Ectodermal cell (in vitro differentiated cells): ENCODE measurements at regions not wholly inside any gene's neighbourhood (a gene's known extent, or its start where the extent isn't known, plus 50 kb on each side); places are given as distances from the start of the nearest gene placed in this dataset.

Experiments used
- H3K27ac ChIP-seq: 2 replicates; pipeline ENCODE4 v1.7.0; 2013; ENCODE audit warnings: mild to moderate bottlenecking, low read depth, low read length; ENCODE audit not compliant: insufficient read depth, poor library complexity, severe bottlenecking
- H3K27me3 ChIP-seq: 2 replicates; pipeline ENCODE4 v1.7.0; 2013; ENCODE audit warnings: mild to moderate bottlenecking, low read length; ENCODE audit not compliant: insufficient read depth, control insufficient read depth, poor library complexity, severe bottlenecking
- H3K36me3 ChIP-seq: one replicate; pipeline ENCODE4 v1.7.0; 2013; ENCODE audit warnings: low read length; ENCODE audit not compliant: control insufficient read depth, insufficient read depth
- H3K4me1 ChIP-seq: one replicate; pipeline ENCODE4 v1.7.0; 2013; ENCODE audit warnings: low read length; ENCODE audit not compliant: control insufficient read depth, insufficient read depth
- H3K4me3 ChIP-seq: 2 replicates; pipeline ENCODE4 v1.7.0; 2013; ENCODE audit warnings: low read depth, low read length, control low read depth; ENCODE audit not compliant: insufficient read depth
- H3K9me3 ChIP-seq: 2 replicates; pipeline ENCODE4 v1.7.0; 2013; ENCODE audit warnings: mild to moderate bottlenecking, low read length, moderate library complexity; ENCODE audit not compliant: control insufficient read depth
- WGBS, 2 experiments: methylation state at CpG; one replicate each; pipeline ENCODE4 v1.1.7; 2013; ENCODE audit warnings: missing lambda C conversion rate in 2 of 2; 5-methylcytosine and 5-hydroxymethylcytosine counted together

DNA sequence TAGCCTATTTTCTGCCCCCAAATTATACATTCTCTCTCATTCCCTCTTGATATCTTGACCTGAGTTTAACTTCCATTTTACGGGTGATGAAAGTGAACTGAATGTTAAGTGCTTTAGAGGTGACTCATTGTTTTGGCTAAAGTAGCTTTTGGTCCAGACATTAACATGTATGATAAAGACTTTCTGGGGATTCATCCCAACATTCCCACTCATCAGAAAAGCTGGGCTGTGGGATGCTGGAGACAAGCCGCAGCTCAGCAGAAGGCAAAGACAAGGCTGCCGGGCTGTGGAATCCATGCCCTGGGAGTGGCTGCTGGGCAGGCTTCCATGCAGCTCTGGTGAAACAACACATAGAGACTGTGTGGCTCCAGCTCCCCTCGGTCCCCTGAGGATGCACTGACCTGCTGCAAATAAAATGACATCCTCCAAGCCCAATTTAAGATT is 89.9 kb upstream of the SYNDIG1 start:
- Histone ChIP-seq H3K4me3 (no peak overlapping the region), H3K27ac (no peak overlapping the region), H3K4me1 (no peaks in the 10 kb centered on the region), H3K36me3 (no peaks in the 10 kb centered on the region), H3K9me3 (no peaks in the 10 kb centered on the region), H3K27me3 (no peaks in the 10 kb centered on the region)
- 88% methylated on average over 3 to 4 of the region's 4 CpGs for WGBS, 2 experiments

DNA sequence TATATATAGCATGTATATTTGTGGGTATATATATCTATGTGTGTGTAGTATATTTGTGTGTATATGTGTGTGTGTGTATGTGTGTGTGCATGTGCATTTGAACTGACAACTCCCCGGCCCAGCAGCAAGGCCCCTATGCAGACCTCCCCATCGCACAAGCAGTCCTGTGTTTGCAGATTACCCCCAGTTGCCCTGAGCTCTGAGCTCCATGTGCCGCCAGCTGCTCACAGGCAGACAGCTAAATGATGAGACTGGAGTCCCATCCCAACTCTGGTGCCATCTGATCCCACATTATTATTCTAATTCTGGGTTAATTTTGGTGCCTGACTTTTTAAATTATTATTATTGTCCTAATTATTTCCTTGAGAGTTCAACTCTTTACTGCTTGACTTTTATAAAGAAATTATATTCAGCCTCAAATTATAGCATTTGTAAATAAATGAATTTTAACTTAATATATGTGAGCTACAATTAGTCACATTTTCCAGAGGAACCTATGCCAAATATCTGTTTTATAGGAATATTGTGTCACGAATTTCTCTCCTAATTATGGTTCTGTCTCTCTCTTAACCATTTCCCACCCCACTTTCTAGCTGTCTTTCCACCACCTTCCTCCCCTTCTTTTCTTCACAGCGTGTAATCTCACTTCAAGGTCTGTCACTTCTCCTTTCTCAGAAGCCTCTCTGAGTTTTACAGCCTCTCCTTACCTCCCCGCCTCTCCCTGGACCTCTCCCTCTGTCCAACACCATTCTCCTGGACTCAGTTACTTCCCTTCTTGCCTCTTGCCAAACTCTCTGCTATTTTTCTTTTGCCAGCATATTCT is 90.6 kb upstream of the SYNDIG1 start:
- H3K36me3 ChIP-seq: no peaks in the 10 kb centered on the region
- H3K9me3 ChIP-seq: no peaks in the 10 kb centered on the region
- no peak overlapping the region for H3K4me3 ChIP-seq
- no peaks in the 10 kb centered on the region for H3K4me1 ChIP-seq
- H3K27ac ChIP-seq: no peak overlapping the region
- 75 to 80% methylated on average over 6 of the region's 6 CpGs for WGBS, 2 experiments
- H3K27me3 ChIP-seq: no peaks in the 10 kb centered on the region

DNA sequence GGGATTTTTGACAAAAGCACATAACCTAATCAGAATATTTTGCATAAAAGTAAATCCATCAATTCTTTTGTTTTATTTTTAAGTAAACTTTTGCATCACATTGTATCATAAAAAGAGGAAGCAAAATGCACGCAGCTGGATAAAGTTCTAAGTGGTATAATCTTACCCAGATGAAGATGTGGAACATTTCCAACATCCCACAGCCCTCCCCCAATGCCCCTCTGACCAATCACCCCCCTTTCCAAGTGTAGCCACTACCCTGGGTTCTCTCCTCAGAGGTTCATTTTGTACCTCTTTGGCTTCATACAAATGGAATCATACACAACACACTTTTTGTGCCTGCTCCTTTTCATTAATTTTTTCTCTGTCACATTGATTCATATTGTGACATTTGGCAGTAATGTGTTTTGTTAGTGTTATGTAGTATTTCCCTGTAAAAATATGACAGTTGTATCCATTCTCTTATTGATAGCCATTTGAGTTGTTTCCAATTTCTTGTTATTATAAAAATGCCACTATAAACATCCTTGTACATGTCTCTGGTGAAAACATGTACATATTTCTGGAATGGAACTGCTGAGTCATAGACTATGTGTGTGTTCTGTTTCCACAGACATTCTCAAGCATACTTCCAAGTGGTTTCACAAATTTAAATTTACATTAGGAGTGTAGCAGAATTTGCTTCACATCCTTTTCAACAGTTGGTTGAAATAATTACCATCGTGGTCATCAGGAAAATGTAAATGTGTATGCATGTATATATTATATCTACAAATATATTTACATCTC is 92.9 kb upstream of the SYNDIG1 start:
- H3K27ac ChIP-seq: no peak overlapping the region

DNA sequence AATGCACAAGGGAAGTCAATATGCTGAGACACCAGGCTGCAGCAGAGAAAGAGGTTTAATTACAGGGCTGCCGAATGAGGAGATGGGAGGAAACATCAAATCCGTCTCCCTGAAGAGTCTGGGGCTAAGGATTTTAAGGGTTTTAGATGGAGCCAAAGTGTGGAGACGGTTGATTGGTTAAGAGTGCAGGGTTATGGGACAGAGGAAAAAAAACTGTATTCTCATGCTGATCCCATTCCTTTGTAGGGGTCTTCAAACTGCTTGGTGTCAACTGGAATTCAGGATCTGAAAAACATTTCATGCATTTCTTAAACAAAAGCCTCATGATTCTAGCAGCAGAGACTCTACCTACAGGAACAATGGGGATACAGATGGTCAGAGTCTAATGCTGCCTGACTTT is 96.1 kb upstream of the SYNDIG1 start:
- Histone ChIP-seq H3K9me3 (no peaks in the 10 kb centered on the region), H3K4me3 (no peak overlapping the region), H3K36me3 (no peaks in the 10 kb centered on the region), H3K4me1 (peaks cover 7% of the 10 kb centered on the region), H3K27me3 (no peaks in the 10 kb centered on the region), H3K27ac (no peak overlapping the region)
- 84 to 85% methylated on average over 3 of the region's 3 CpGs for WGBS, 2 experiments

More for the DNA sequence above, 92.9 kb upstream of the SYNDIG1 start:
- Histone ChIP-seq H3K36me3 (no peaks in the 10 kb centered on the region), H3K4me3 (no peak overlapping the region), H3K27me3 (no peaks in the 10 kb centered on the region), H3K4me1 (peaks cover 7% of the 10 kb centered on the region), H3K9me3 (no peaks in the 10 kb centered on the region)
- 81 to 100% methylated on average over 1 of the region's 2 CpGs for WGBS, 2 experiments

DNA sequence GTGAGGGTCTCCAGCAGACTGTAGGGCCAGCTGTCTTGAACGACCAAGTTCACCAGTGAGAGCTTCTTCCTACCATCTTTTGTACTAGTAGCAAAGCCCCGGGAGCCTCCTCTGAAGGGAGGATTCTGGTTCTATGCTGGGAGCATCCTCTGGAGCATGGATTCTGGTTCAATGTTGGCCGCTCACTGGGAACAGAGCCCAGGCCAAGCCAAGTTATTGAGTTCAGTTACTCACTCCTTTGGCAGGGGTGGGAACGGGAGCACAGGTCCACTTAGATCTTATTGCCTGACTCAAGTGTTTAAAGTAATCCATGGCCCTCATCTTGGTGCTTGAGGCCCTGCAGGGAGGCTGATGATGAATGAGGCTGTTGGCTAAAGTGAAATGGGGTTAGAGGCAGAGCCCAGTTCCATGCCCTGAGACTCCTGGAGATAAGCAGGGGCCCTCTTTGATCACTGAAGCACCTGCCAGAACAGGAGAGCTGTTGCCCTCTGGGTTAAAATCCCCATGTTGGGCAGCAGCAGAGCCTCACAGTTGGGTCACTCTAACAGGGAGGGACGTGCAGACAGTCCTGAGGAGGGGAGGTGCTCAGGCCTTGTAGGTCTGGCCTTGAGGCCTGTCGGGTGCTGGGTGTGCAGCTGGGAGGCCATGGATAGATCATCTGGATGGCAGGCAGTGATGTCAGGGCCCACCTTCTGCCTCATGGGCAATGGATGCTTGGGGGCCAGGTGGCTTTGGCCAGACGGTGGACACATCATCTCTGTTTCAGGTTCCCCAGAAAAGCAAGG is 98.3 kb upstream of the SYNDIG1 start:
- 92 to 93% methylated on average over 7 of the region's 7 CpGs for WGBS, 2 experiments
- H3K36me3 ChIP-seq: no peaks in the 10 kb centered on the region

DNA sequence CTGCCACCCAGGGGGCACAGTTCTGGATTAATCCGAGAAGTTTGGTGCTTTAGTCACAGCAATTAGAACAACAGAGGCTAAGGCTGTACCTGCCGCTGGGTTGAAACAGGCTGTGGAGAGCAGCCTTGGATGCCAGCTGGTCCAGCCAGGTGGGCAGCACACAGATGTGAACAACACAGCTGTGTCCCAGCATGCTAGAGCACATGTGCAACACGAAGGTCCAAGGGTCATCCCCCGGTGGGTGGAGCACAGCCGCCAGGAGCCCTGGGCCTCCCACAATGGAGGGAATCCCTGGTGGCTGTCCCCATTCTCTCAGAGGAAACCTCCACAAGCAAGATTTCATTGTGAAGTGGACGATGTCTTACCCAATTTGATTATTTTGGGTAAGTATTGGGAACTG is 99.2 kb upstream of the SYNDIG1 start:
- Histone ChIP-seq H3K27me3 (no peaks in the 10 kb centered on the region), H3K4me1 (peaks cover 7% of the 10 kb centered on the region), H3K4me3 (no peak overlapping the region), H3K36me3 (no peaks in the 10 kb centered on the region), H3K9me3 (no peaks in the 10 kb centered on the region), H3K27ac (no peak overlapping the region)
- 88 to 93% methylated on average over 6 of the region's 6 CpGs for WGBS, 2 experiments

More for the DNA sequence above, 98.3 kb upstream of the SYNDIG1 start:
- no peaks in the 10 kb centered on the region for H3K9me3 ChIP-seq
- H3K27ac ChIP-seq: no peak overlapping the region
- H3K27me3 ChIP-seq: no peaks in the 10 kb centered on the region
- H3K4me3 ChIP-seq: no peak overlapping the region
- peaks cover 7% of the 10 kb centered on the region for H3K4me1 ChIP-seq

DNA sequence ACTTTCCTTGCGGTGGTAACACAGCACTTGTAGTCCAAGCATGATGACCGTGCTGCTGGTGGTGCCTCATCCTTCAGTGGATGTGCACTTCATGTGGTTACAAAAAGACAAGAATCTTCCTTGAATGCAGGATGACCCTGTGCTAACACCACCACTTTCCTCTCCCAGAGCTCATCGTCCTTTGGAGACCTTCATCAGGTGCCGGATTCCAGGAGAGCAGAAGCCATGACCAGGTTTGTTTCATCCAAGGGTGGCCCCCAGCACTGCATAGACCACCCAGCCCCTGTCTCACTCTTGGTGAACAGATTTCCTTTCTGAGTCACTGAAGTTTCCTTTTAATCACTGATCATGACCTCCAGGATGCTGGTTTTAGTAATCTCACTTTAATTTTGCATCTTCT is 101.2 kb upstream of the SYNDIG1 start:
- Histone ChIP-seq H3K27ac (no peak overlapping the region), H3K4me1 (peaks cover 5% of the 10 kb centered on the region), H3K9me3 (no peaks in the 10 kb centered on the region), H3K27me3 (no peaks in the 10 kb centered on the region), H3K4me3 (no peak overlapping the region), H3K36me3 (no peaks in the 10 kb centered on the region)
- WGBS, 2 experiments: 94 to 96% methylated on average over 4 of the region's 4 CpGs

DNA sequence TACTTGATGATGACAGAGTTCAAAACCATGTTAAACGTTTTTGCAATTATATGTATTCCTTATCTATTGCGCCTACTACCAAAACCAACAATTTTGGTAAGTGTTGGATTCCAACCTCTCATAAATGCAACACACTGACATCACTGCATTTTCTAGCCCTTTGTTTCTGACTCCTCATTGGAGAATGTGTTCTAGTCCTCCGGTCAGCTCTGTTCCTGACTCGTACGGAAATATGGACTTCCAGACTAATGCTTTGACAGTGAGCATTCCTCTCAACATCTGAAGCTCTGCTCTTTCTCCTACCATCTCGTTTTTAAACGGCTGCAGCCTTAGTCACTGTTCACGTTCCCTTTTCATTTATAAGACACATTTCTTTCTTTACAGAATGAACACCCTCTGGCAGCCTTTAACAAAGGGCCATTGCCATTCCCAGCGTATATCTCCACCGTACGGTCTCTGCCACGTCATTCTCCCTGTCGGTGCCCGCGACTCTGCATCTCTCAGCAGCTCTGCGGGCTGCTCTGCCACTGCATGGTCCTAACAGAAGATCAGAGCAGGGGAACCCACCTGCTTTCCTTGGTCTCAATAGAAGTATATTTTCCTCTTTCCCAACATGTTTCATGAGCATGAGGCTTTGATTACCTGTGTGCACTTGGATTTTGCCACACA is 103.0 kb upstream of the SYNDIG1 start:
- 93 to 95% methylated on average over 16 of the region's 16 CpGs for WGBS, 2 experiments
- H3K4me1 ChIP-seq: no peaks in the 10 kb centered on the region
- no peaks in the 10 kb centered on the region for H3K36me3 ChIP-seq
- H3K9me3 ChIP-seq: no peaks in the 10 kb centered on the region
- no peak overlapping the region for H3K4me3 ChIP-seq
- no peaks in the 10 kb centered on the region for H3K27me3 ChIP-seq
- no peak overlapping the region for H3K27ac ChIP-seq

DNA sequence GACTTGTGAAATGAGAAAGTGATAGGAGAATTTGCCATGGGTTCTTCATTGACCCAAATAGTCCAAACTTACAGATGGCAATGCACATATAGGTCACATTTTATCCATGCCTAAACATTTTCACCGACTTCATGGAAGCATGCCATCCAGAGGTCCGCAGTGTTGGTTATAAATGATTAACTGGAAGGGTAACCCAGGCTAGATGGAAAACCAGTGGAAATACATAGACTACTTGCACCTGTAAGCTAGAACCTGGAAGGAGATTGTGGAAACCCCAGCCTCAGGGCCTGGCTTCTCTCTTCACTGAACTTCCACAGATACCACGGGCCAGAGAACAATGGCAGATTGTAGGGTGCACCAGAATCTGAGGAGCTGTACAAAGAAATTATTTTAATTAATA is 103.8 kb upstream of the SYNDIG1 start:
- H3K27me3 ChIP-seq: no peaks in the 10 kb centered on the region
- no peaks in the 10 kb centered on the region for H3K4me1 ChIP-seq
- no peaks in the 10 kb centered on the region for H3K9me3 ChIP-seq
- H3K36me3 ChIP-seq: no peaks in the 10 kb centered on the region
- H3K27ac ChIP-seq: no peak overlapping the region
- 93 to 100% methylated on average over 3 of the region's 3 CpGs for WGBS, 2 experiments
- no peak overlapping the region for H3K4me3 ChIP-seq
